KG1 (cell line): ENCODE measurements at regions not wholly inside any gene's neighbourhood (a gene's known extent, or its start where the extent isn't known, plus 50 kb on each side); places are given as distances from the start of the nearest gene placed in this dataset.

Experiments
- DNase-seq: peaks from one replicate; lab custom pipeline; 2025; lab: John Stamatoyannopoulos, UW

DNA sequence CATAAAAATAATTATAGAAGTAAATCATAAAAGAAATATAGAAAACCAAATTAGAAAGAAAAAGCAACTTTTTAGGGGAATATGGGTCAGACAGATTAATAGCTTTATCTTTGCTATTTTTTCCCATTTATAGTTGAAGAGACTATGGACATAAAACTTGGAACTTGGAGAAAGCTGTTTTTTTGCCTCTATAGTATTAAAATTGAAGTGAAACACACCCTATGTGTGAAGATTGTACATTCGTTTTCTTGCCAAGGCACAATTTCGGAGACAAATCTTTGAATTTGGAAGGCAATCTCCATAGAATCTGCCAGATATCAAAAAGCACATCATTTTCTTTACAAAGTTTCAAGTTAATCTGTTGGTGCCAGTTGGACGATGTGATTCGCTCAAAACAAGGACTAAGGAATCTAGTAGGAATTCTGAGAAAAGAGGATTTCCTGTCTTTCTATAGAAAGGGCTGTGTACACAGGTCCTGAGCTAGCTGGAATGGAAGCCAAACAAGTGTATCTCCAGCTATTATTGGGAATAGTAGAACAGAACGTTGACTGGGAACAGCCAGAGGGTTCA is 156.3 kb downstream of the SLC7A11 start:
- DNase-seq = no peak

DNA sequence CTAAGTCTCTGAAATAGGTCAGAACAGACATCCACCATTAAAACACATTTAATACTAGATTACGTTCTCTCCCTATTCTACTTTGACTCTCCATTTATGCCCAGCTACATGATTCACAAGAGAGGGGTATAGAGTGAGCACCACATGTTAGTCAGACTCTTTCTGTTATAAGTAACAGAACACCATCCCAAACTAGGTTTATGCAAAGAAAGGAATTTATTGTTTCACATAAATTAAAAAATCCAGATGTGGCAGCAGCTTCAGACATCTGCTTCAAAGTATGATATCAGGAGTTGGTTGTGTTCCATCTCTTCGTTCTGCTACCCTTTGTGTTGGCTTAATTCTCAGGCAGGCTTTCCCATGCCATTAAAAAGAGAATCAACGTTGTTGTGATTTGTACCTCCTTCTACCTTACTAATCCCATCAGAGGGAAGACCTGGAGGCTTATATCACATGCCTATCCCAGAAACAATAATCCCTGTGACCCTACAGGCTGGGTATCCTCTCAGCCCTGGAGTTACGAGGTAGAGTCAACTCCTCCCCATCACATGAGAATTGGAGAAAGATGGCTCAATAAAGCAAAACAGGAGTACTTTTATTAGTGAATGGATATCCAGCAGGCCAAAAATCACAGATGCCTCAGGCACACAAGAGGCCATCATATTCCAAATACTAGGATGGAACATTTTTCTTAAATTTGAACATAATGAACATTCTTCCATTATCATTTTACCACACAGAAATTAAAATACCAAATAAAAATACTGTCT is 163.2 kb downstream of the SLC7A11 start:
- DNase-seq = no peak

DNA sequence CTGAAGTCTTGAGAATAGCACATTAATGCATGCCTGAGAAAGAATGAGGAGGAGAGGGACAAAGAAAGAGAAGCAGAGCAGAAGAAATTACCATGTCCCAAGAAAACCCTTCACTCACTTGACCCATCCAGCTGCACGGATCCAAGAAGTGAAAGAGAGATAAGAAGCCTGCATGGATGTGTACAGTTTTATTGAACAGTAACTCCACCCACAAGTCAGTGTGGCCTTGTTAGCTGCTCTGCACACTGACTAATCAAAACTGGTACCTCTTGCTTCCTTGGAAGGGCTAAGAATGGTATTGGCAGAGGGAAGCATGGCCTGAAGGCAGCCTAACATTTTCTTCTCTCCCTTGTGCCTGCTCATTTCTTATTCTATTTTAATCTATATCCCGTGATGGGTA is 163.9 kb downstream of the SLC7A11 start:
- no peak for DNase-seq

GRCh38 chr4:138076561-138076960 is 165.6 kb downstream of the SLC7A11 start:
- DNase-seq = no peak

- DNase-seq = no peak
Observed at GRCh38 chr4:138070816-138071215, 171.3 kb downstream of the SLC7A11 start.

DNA sequence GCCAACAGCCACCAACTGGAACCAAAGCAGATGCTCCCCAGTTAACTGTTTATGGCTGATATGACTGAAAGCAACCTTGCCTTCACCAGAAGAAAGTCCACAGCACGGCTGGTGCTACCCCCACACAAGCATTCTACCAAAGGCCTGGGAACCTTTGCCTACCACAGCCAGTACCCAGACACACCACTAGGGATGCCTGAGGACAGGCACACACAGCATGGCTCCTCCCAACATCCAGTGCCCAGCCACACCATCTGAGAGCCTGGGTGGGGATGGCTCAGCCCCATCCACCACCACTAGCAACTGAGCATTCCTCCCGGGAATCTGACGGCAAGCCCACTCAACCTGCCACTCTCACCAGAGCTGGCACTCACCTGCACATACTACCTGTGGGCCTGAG is 178.6 kb downstream of the SLC7A11 start:
- no peak for DNase-seq

- DNase-seq = no peak
Observed at GRCh38 chr4:138062929-138063328, 179.2 kb downstream of the SLC7A11 start.

GRCh38 chr4:138056541-138056940 is 185.6 kb downstream of the SLC7A11 start:
- DNase-seq = no peak

DNA sequence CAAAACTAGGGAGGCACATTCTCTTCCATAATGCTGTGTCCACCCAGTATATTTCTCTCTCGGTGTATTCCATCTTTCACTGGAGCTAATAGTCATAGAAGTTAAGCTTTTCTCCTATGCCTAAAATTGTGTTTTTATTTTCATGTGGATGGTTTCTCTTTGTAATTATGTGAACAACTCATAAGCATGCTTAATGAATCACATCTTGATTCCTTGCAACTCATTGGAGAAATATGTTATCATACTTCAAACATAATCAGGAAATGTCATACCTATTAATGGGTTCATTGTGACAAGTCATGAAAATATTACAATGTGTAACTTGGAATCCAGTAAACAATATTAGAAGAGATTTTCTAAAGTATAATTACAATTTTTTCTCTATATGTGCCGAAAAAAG is 186.3 kb downstream of the SLC7A11 start:
- no peak for DNase-seq

GRCh38 chr4:138053641-138054301 is 188.4 kb downstream of the SLC7A11 start:
- no peak for DNase-seq

DNA sequence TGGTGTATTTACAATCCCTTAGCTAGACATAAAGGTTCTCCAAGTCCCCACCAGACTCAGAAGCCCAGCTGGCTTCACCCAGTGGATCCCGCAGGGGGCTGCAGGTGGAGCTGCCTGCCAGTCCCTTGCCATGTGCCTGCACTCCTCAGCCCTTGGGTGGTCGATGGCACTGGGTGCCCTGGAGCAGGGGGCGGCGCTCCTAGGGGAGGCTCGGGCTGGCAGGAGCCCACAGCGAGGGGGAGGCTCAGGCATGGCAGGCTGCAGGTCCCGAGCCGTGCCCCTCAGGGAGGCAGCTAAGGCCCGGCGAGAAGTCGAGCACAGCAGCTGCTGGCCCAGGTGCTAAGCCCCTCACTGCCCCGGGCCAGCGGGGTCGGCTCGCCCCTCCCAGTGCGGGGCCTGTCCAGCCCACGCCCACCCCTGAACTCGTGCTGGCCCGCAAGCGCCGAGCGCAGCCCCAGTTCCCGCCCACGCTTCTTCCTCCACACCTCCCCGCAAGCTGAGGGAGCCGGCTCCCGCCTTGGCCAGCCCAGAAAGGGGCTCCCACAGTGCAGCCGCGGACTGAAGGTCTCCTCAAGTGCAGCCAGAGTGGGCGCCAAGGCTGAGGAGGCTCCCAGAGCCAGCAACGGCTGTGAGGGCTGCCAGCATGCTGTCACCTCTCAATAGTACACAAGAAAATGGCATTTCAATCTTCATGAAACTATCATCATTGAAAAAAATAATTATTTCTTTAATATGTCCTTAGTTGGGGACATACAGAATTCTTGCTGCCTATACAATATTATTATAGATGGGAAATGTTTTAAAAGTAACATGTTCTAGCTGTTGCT is 189.1 kb downstream of the SLC7A11 start:
- no peak for DNase-seq

DNA sequence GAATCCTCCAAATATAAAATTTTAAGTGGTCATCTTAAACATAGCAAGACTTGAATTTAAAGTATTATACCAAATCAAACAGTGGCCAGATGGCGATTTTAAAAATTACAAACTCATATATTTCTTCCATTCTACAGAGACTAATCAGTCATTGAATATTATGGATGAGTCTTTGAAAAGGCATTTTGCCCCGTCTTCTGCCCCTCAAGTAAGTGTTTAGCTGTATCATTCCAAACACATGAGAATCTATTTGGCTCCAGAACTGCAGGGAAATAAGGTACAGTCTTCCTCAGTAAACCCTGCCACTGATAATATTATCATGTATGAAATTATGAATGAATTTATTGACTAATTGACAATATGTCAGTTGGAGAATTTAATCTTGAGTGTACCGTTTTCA is 191.0 kb downstream of the SLC7A11 start:
- DNase-seq = no peak

DNA sequence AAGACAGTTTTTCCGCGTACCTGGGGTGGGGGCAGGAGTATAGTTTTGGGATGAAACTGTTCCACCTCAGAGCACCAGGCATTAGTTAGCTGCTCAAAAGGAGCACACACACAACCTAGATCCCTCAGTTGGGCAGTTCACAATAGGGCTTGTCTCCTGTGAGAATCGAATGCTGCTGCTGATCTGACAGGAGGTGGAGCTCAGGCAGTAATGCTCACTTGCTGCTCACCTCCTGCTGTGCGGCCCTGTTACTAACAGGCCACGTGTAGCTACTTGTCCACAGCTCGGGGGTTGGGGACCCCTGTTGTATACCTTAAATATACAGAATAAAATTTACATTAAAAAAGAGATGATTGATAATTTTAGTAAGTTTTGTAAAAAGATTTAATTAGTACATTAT is 191.5 kb downstream of the SLC7A11 start:
- no peak for DNase-seq

DNA sequence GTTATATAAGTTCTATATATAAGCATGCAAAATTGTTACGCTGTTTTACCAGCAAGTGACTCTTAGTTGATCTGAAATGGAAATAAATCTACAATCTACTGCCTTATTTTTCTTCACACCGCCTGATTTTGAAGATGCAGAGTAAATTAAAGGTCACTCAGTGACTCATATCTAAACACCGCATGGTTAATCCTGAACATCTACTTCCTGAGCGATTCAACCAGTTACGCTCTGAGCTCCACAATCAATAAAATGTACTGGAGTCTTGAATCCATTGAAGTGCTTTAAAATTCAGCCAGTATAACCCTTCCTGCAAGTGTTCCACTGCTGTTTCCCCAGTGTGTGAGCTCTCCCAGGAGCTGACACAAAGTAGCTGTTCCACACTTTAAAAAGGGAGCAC is 192.8 kb downstream of the SLC7A11 start:
- no peak for DNase-seq

DNA sequence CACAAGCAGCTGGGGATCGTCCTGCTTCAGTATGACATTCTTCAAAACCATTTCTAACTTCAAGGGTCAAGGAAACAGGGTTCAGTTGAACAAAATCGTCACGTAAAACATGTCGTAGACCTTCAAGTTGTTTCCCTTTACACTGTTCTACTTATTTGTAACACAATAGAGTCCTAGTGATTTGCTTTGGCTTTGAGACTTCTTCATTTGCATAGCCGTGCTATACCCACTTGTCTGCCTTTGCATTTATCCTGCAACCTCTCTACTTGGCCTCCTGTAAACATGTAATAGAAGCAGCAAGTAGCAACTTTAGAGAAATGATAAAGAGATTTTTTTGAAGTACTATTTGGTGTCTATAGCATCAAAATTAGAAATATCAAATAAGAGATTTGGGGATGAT is 194.9 kb downstream of the SLC7A11 start:
- no peak for DNase-seq

DNA sequence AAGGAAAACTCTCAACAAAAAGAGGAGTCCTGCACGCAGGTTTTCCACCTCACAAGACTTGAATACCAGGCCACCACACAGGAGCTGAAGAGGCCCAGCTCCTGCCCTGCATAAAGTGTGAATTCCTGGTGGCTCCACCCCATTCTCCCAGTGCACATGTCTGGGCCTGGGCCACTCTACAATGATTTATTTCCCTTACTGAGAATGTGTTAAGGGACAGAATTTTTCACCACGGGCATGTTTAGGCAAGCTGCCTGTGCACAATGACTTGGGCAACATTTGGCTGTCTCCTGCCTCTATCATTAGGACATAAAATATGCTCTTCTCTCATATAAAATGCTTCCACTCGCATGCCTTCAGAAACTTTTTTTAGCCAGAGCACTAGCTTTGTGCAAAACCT is 197.1 kb downstream of the SLC7A11 start:
- DNase-seq = no peak

DNA sequence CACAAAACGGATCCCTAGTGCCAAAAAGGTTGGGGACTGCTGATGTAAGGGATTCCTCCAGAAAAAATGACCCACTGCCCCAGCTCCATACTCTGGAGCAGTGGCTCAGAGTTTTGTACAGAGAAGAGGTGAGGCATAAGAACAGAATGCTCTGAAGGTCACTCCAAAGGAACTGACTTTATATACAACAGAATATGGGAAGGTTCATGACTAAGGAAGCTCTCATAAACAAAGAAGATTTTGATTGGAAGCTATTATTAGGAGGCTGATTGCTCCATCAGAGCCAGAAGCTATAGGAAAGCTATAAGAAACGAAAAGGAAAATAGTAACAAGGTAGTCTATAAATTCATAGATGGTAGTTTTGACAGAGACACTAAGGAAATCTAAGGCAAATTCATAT is 203.1 kb downstream of the SLC7A11 start:
- no peak for DNase-seq

- no peak for DNase-seq
Observed at GRCh38 chr4:138037696-138038095, 204.5 kb downstream of the SLC7A11 start.

GRCh38 chr4:138035781-138036258 is 206.3 kb downstream of the SLC7A11 start:
- no peak for DNase-seq

- no peak for DNase-seq
Observed at GRCh38 chr4:138034871-138035270, 207.3 kb downstream of the SLC7A11 start.

- no peak for DNase-seq
Observed at GRCh38 chr4:138032222-138032621, 209.9 kb downstream of the SLC7A11 start.

- no peak for DNase-seq
Observed at GRCh38 chr4:138030375-138030774, 211.8 kb downstream of the SLC7A11 start.
